ENCODE measurements at regions not wholly inside any gene's neighbourhood (a gene's known extent, or its start where the extent isn't known, plus 50 kb on each side); places are given as distances from the start of the nearest gene placed in this dataset.

DNA sequence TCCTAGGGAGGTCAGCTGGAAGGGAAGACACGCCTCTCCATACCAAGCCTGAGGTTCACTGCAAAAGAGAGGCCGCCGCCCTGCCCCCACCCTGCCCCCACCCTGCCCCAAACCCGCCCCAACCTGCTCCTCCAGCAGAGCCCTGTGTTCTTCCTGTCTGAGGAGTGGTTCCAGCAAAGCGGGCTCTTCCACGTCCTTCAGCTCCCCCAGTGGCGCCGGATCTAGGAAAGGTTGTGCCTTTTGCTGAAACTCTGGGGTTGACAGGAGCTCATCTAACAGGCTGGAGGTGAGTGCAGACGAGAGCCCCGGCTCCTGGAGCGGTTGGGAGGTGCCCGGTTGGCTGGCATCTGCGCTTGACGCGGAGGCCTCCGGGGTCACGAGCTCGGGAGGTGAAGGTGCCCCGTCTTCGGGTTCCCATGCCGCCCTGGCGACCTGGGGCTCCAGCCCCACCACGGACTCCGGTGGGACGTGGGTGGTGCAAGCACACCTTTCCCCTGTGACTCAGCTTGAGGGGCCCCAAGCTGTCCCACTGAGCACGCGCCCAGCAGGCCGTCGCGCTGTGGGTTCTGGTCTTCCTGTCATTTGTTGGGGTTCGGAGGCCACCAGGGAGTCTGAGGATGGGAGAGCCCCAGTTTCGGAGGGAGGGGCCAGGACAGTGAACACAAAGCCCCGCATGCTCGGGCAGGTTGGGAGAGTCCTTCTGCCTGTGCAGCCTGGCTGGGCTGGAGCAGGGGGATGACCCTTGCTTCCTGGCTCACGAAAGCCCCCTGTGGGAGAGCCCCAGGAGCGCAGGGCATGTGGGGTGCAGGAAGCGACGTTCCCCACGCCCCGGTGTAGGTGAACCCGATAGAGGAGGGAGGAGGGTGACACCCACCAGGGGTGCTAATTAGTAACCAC lies 1467.1 kb downstream of the FOXD4L5 start:
- TF ChIP-seq POLR2AphosphoS5 (IDR thresholded peaks at IDR 0.05; ENCODE audit: low read depth, low read length) (no peak), POLR2A (IDR thresholded peaks at IDR 0.05; ENCODE audit: low read depth, low read length) (no peak), PAX5 (IDR thresholded peaks at IDR 0.05; ENCODE audit: insufficient read depth, low read length, severe bottlenecking) (no peak), TAF1 (IDR thresholded peaks at IDR 0.05; ENCODE audit: low read depth, low read length) (no peak), SPI1 (IDR thresholded peaks at IDR 0.05; ENCODE audit: low read depth, low read length) (no peak)

Data from GM12891 (cell line).